Keratinocyte (primary cell): ENCODE measurements at regions not wholly inside any gene's neighbourhood (a gene's known extent, or its start where the extent isn't known, plus 50 kb on each side); places are given as distances from the start of the nearest gene placed in this dataset.

Experiments
- DNase-seq: peaks from one replicate; pipeline ENCODE4 v3.0.0-alpha.2; 2011; ENCODE audit warnings: low read depth, missing footprints, low spot score
- FAIRE-seq: peaks from 2 replicates; lab custom pipeline; 2011; peaks lifted over from hg19 to GRCh38; lab: Jason Lieb, UNC
- H2AFZ ChIP-seq: 2 replicates; pipeline ENCODE4 v1.6.0; 2012; ENCODE audit warnings: low read length, control low read depth, inconsistent platforms; ENCODE audit not compliant: control insufficient read depth
- H3K27ac ChIP-seq: 2 replicates; pipeline ENCODE4 v1.5.1; 2011; ENCODE audit warnings: low read length; ENCODE audit not compliant: control insufficient read depth, insufficient read depth
- H3K27me3 ChIP-seq: 3 replicates; pipeline ENCODE4 v1.6.0; 2011; ENCODE audit warnings: low read length; ENCODE audit not compliant: control insufficient read depth, insufficient read depth; ENCODE audit errors: extremely low read depth
- H3K36me3 ChIP-seq, 2 experiments: 2 replicates in 1 of 2; 3 replicates in 1 of 2; pipeline ENCODE4 v1.5.1; 2011; ENCODE audit warnings: low read length in 2 of 2, mild to moderate bottlenecking in 1 of 2; ENCODE audit not compliant: control insufficient read depth in 2 of 2, insufficient read depth in 2 of 2; ENCODE audit errors: extremely low read depth in 1 of 2
- H3K4me1 ChIP-seq: 3 replicates; pipeline ENCODE4 v1.5.1; 2011; ENCODE audit warnings: low read length; ENCODE audit not compliant: control insufficient read depth, insufficient read depth; ENCODE audit errors: extremely low read depth
- H3K4me2 ChIP-seq: 3 replicates; pipeline ENCODE4 v1.6.0; 2011; ENCODE audit warnings: low read depth, low read length; ENCODE audit not compliant: control insufficient read depth, insufficient read depth; ENCODE audit errors: extremely low read depth
- H3K4me3 ChIP-seq, 3 experiments: fragments of 200-600 bp in 1 of 3; sonication (generic) in 1 of 3; 2 replicates in 2 of 3; 3 replicates in 1 of 3; pipeline ENCODE4 v1.5.1; 2011 to 2016; ENCODE audit warnings: low read length in 3 of 3, mild to moderate bottlenecking in 3 of 3, control low read depth in 2 of 3, inconsistent platforms in 1 of 3, low read depth in 1 of 3, mixed read lengths in 1 of 3, mixed run types in 1 of 3, moderate library complexity in 1 of 3; ENCODE audit not compliant: control insufficient read depth in 2 of 3, insufficient read depth in 2 of 3; ENCODE audit errors: extremely low read depth in 1 of 3
- H3K79me2 ChIP-seq: 2 replicates; pipeline ENCODE4 v1.6.0; 2012; ENCODE audit warnings: low read length; ENCODE audit not compliant: control insufficient read depth, insufficient read depth
- H3K9ac ChIP-seq: 3 replicates; pipeline ENCODE4 v1.6.0; 2011; ENCODE audit warnings: low read length; ENCODE audit not compliant: control insufficient read depth, insufficient read depth; ENCODE audit errors: extremely low read depth
- H3K9me1 ChIP-seq: 3 replicates; pipeline ENCODE4 v1.6.0; 2011; ENCODE audit warnings: low read length; ENCODE audit not compliant: control insufficient read depth, insufficient read depth; ENCODE audit errors: extremely low read depth
- H3K9me3 ChIP-seq: 2 replicates; pipeline ENCODE4 v1.5.1; 2012; ENCODE audit warnings: low read depth, low read length; ENCODE audit not compliant: control insufficient read depth
- H4K20me1 ChIP-seq: 3 replicates; pipeline ENCODE4 v1.6.0; 2011; ENCODE audit warnings: low read length; ENCODE audit not compliant: control insufficient read depth, insufficient read depth; ENCODE audit errors: extremely low read depth
- CTCF ChIP-seq, 3 experiments: IDR thresholded peaks in 1 of 3; conservative IDR thresholded peaks in 1 of 3; optimal IDR thresholded peaks in 1 of 3; 2 replicates in 2 of 3; 3 replicates in 1 of 3; pipeline versions ENCODE3 to v1.5.1; 2011; ENCODE audit warnings: low read length in 3 of 3, mild to moderate bottlenecking in 3 of 3, moderate library complexity in 2 of 3, control low read depth in 1 of 3, inconsistent platforms in 1 of 3; ENCODE audit not compliant: insufficient read depth in 2 of 3; ENCODE audit errors: extremely low read depth in 1 of 3
- EZH2 ChIP-seq: IDR thresholded peaks from one replicate; pipeline ENCODE4 v1.6.1; 2012; ENCODE audit warnings: inconsistent platforms, mild to moderate bottlenecking, low read length, moderate library complexity
- dilution Hi-C: fragments of 300-500 bp; cut with MboI; formaldehyde crosslinking; loops from one replicate; pipeline ENCODE4 v1.7.0; 2020; ENCODE audit warnings: low sequenced_read_pairs; ENCODE audit not compliant: extremely low pct_ligation_motif_present

- Histone ChIP-seq H2AFZ (no peak overlapping the region), H3K9me3 (no peaks in the 10 kb centered on the region), H3K79me2 (no peaks in the 10 kb centered on the region), H3K27ac (no peak overlapping the region), H3K9ac (no peak overlapping the region), H3K9me1 (no peaks in the 10 kb centered on the region), H3K4me2 (no peak overlapping the region), H3K36me3 (no peaks in the 10 kb centered on the region), H4K20me1 (no peaks in the 10 kb centered on the region), H3K4me3 (no peak overlapping the region), H3K27me3 (no peaks in the 10 kb centered on the region), H3K4me1 (no peaks in the 10 kb centered on the region)
- TF ChIP-seq CTCF (optimal IDR thresholded peaks at IDR 0.05 in 1 of 3, IDR thresholded peaks at IDR 0.05 in 1 of 3, conservative IDR thresholded peaks at IDR 0.05 in 1 of 3; ENCODE audit: extremely low read depth in 1 of 3, insufficient read depth in 2 of 3, low read length in 3 of 3) (no peak), EZH2 (no peak)
- DNase-seq = no peak
- dilution Hi-C loops = no loop called here
- no peak for FAIRE-seq
Observed at GRCh38 chr4:122083989-122084388, 68.1 kb upstream of the BLTP1 start.

DNA sequence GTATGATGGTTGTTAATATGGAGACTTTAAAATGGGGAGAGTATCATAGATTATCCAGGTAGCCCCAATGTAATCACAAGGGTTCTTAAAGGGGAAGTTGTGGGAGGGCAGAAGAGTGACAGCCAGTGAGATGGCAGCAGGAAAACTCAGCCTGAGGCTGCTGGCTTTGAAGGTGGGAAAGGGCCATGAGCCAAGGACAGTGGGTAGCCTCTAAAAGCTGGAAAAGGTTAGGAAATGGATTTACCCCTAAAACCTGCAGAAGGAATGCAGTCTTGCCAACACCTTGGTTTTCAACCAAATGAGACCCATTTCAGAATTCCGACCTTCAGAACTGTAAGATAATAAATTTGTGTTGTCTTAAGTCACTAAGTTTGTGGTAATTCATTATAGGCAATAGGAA, 68.8 kb upstream of the BLTP1 start:
- dilution Hi-C loops = no loop called here
- H3K4me3 ChIP-seq = no peak overlapping the region
- DNase-seq = no peak
- no peaks in the 10 kb centered on the region for H3K9me1 ChIP-seq
- H3K79me2 ChIP-seq = no peaks in the 10 kb centered on the region
- no peaks in the 10 kb centered on the region for H4K20me1 ChIP-seq
- no peak for FAIRE-seq
- TF ChIP-seq CTCF (optimal IDR thresholded peaks at IDR 0.05 in 1 of 3, IDR thresholded peaks at IDR 0.05 in 1 of 3, conservative IDR thresholded peaks at IDR 0.05 in 1 of 3; ENCODE audit: extremely low read depth in 1 of 3, insufficient read depth in 2 of 3, low read length in 3 of 3) (no peak), EZH2 (no peak)
- no peak overlapping the region for H3K4me2 ChIP-seq
- H2AFZ ChIP-seq = no peak overlapping the region
- H3K9ac ChIP-seq = no peak overlapping the region
- H3K9me3 ChIP-seq = no peaks in the 10 kb centered on the region
- no peaks in the 10 kb centered on the region for H3K27me3 ChIP-seq
- H3K27ac ChIP-seq = no peak overlapping the region
- H3K36me3 ChIP-seq = no peaks in the 10 kb centered on the region
- no peaks in the 10 kb centered on the region for H3K4me1 ChIP-seq
